ENCODE measurements at regions not wholly inside any gene's neighbourhood (a gene's known extent, or its start where the extent isn't known, plus 50 kb on each side); places are given as distances from the start of the nearest gene placed in this dataset.

DNA sequence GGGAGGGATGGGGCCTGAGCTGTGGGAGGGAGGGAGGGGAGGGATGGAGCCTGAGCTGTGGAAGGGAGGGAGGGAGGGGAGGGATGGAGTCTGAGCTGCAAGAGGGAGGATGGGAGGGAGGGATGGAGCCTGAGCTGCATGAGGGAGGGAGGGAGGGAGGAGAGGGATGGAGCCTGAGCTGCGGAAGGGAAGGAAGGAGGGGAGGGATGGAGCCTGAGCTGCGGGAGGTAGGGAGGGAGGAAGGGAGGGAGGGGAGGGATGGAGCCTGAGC is 124.0 kb upstream of the ERCC6L2 start:
- intact Hi-C loops (cut with DNase I), result no loop called here
- Histone ChIP-seq H3K9me3 (no peaks in the 10 kb centered on the region), H3K4me3 (no peak overlapping the region), H3K27ac (no peak overlapping the region), H3K4me1 (no peaks in the 10 kb centered on the region), H3K36me3 (no peaks in the 10 kb centered on the region), H3K27me3 (peaks cover 0 to 29% of the 10 kb centered on the region in 2 donors)
- DNase-seq (no peak), ATAC-seq (no peak)
- no peak for TF ChIP-seq CTCF (IDR thresholded peaks at IDR 0.05)

GRCh38 chr9:95750725-95751519 is 124.6 kb upstream of the ERCC6L2 start:
- no peak for TF ChIP-seq CTCF (IDR thresholded peaks at IDR 0.05)
- H3K27ac ChIP-seq, result no peak overlapping the region
- H3K36me3 ChIP-seq, result no peaks in the 10 kb centered on the region
- no peak overlapping the region for H3K4me3 ChIP-seq
- H3K9me3 ChIP-seq, result no peaks in the 10 kb centered on the region
- H3K27me3 ChIP-seq, result peaks cover 0 to 29% of the 10 kb centered on the region in 2 donors
- ATAC-seq (no peak), DNase-seq (no peak)
- intact Hi-C loops (cut with DNase I), result no loop called here
- no peaks in the 10 kb centered on the region for H3K4me1 ChIP-seq

GRCh38 chr9:95749493-95749892 is 126.0 kb upstream of the ERCC6L2 start:
- no peak for TF ChIP-seq CTCF (IDR thresholded peaks at IDR 0.05)
- H3K27me3 ChIP-seq, result peaks cover 0 to 29% of the 10 kb centered on the region in 2 donors
- H3K36me3 ChIP-seq, result no peaks in the 10 kb centered on the region
- no peak overlapping the region for H3K4me3 ChIP-seq
- no peak overlapping the region for H3K27ac ChIP-seq
- ATAC-seq, result no peak
- intact Hi-C loops (cut with DNase I), result no loop called here
- no peak for DNase-seq
- H3K4me1 ChIP-seq, result no peaks in the 10 kb centered on the region
- no peaks in the 10 kb centered on the region for H3K9me3 ChIP-seq

GRCh38 chr9:95746408-95747180 is 128.9 kb upstream of the ERCC6L2 start:
- H3K36me3 ChIP-seq, result no peaks in the 10 kb centered on the region
- TF ChIP-seq CTCF (IDR thresholded peaks at IDR 0.05), result no peak
- intact Hi-C loops (cut with DNase I), result no loop called here
- H3K4me1 ChIP-seq, result no peaks in the 10 kb centered on the region
- ATAC-seq (no peak), DNase-seq (no peak)
- H3K4me3 ChIP-seq, result no peak overlapping the region
- H3K27me3 ChIP-seq, result peaks cover 0 to 15% of the 10 kb centered on the region in 2 donors
- H3K27ac ChIP-seq, result no peak overlapping the region
- no peaks in the 10 kb centered on the region for H3K9me3 ChIP-seq

DNA sequence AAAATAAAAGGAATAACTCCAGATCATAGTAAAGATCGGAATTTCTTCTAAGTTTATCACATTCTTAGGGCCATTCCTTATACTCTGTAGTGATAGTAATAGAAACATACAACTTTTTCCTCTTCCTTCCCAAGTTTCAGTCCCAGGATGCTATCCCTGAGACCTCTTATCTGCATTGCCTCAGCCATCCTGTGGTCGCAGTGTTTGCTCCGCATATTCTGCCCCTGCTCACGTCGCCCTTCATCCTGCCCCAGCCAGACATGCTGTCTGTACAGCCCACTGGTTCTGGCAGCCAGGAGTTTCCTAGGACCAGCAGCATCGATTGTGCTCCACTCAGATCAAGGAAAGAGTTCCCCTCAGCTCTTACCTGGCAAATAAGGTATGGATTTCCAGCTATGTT is 132.7 kb upstream of the ERCC6L2 start:
- intact Hi-C loops (cut with DNase I), result no loop called here
- H3K4me3 ChIP-seq, result no peak overlapping the region
- H3K4me1 ChIP-seq, result no peaks in the 10 kb centered on the region
- H3K27me3 ChIP-seq, result no peaks in the 10 kb centered on the region
- DNase-seq, result no peak
- no peaks in the 10 kb centered on the region for H3K9me3 ChIP-seq
- ATAC-seq, result no peak
- no peaks in the 10 kb centered on the region for H3K36me3 ChIP-seq
- no peak for TF ChIP-seq CTCF (IDR thresholded peaks at IDR 0.05)
- H3K27ac ChIP-seq, result no peak overlapping the region
